ENCODE measurements at regions not wholly inside any gene's neighbourhood (a gene's known extent, or its start where the extent isn't known, plus 50 kb on each side); places are given as distances from the start of the nearest gene placed in this dataset.

DNA sequence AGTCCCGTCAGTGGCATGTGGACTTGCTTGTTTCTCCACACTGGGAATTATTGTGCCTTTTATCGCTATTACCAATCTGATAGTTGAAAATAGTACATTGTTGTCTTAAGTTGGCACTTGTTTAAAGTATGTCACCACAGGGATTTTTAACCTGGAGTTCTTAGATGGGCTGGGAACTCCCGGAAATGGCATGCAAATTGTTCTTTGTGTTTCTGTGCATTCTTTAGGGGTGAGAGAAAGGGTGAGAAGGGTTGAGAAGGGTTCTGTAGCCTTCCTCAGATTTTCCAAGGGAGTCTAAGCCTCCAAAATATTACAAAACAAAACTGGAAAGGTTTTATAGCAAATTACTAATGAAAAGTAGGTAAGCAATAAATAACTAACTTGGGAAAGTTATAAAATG lies 176.9 kb downstream of the ZIC3 start:
- TF ChIP-seq POLR2A (IDR thresholded peaks at IDR 0.05; ENCODE audit: low read length) = no peak
- no peak for TF ChIP-seq GATA1 (IDR thresholded peaks at IDR 0.05; ENCODE audit: low read depth, low read length)

Measured in erythroblast (primary cell).